ENCODE measurements at regions not wholly inside any gene's neighbourhood (a gene's known extent, or its start where the extent isn't known, plus 50 kb on each side); places are given as distances from the start of the nearest gene placed in this dataset.

- no peak for DNase-seq
- Histone ChIP-seq H3K36me3 (no peaks in the 10 kb centered on the region), H3K27me3 (no peaks in the 10 kb centered on the region), H3K4me1 (no peaks in the 10 kb centered on the region), H3K4me3 (replicated peaks in 1 of 3) (no peak overlapping the region), H3K27ac (no peak overlapping the region), H3K9me3 (no peaks in the 10 kb centered on the region)
- intact Hi-C loops (cut with DNase I) = no loop called here
- 87 to 92% methylated on average over 5 of the region's 5 CpGs for WGBS, 2 donors
- TF ChIP-seq POLR2A (IDR thresholded peaks at IDR 0.05) = no peak
- TF ChIP-seq CTCF (IDR thresholded peaks at IDR 0.05) = no peak
Measured at GRCh38 chr7:84612981-84613681, 418.5 kb upstream of the SEMA3A start.

GRCh38 chr7:84611391-84611790 is 416.8 kb upstream of the SEMA3A start:
- no peak for TF ChIP-seq POLR2A (IDR thresholded peaks at IDR 0.05)
- TF ChIP-seq CTCF (IDR thresholded peaks at IDR 0.05) = no peak
- 90 to 93% methylated on average over 2 of the region's 2 CpGs for WGBS, 2 donors

GRCh38 chr7:84610390-84610789 is 415.8 kb upstream of the SEMA3A start:
- no peak for TF ChIP-seq CTCF (IDR thresholded peaks at IDR 0.05)
- no peak for TF ChIP-seq POLR2A (IDR thresholded peaks at IDR 0.05)
- Histone ChIP-seq H3K36me3 (no peaks in the 10 kb centered on the region), H3K27ac (no peak overlapping the region), H3K9me3 (no peaks in the 10 kb centered on the region), H3K4me3 (replicated peaks in 1 of 3) (no peak overlapping the region), H3K4me1 (no peaks in the 10 kb centered on the region), H3K27me3 (no peaks in the 10 kb centered on the region)
- WGBS, 2 donors = 93 to 97% methylated on average over 4 of the region's 4 CpGs
- intact Hi-C loops (cut with DNase I) = no loop called here
- no peak for DNase-seq

More at GRCh38 chr7:84611391-84611790, 416.8 kb upstream of the SEMA3A start:
- intact Hi-C loops (cut with DNase I) = no loop called here
- H3K4me3 ChIP-seq (replicated peaks in 1 of 3) = no peak overlapping the region
- no peaks in the 10 kb centered on the region for H3K9me3 ChIP-seq
- H3K27me3 ChIP-seq = no peaks in the 10 kb centered on the region
- H3K4me1 ChIP-seq = no peaks in the 10 kb centered on the region
- no peak overlapping the region for H3K27ac ChIP-seq
- no peak for DNase-seq
- no peaks in the 10 kb centered on the region for H3K36me3 ChIP-seq

GRCh38 chr7:84605301-84605700 is 410.7 kb upstream of the SEMA3A start:
- H3K9me3 ChIP-seq = no peaks in the 10 kb centered on the region
- H3K27ac ChIP-seq = no peak overlapping the region
- no peak overlapping the region for H3K4me3 ChIP-seq (replicated peaks in 1 of 3)
- 91 to 93% methylated on average over 2 of the region's 2 CpGs for WGBS, 2 donors
- no peaks in the 10 kb centered on the region for H3K4me1 ChIP-seq
- TF ChIP-seq CTCF (IDR thresholded peaks at IDR 0.05) = no peak
- no peak for TF ChIP-seq POLR2A (IDR thresholded peaks at IDR 0.05)
- no peak for DNase-seq
- no peaks in the 10 kb centered on the region for H3K36me3 ChIP-seq
- no peaks in the 10 kb centered on the region for H3K27me3 ChIP-seq
- intact Hi-C loops (cut with DNase I) = no loop called here

GRCh38 chr7:84603545-84603944 is 409.0 kb upstream of the SEMA3A start:
- intact Hi-C loops (cut with DNase I) = no loop called here
- DNase-seq = no peak
- Histone ChIP-seq H3K27me3 (no peaks in the 10 kb centered on the region), H3K4me3 (replicated peaks in 1 of 3) (no peak overlapping the region), H3K9me3 (no peaks in the 10 kb centered on the region), H3K27ac (no peak overlapping the region), H3K4me1 (no peaks in the 10 kb centered on the region), H3K36me3 (no peaks in the 10 kb centered on the region)
- WGBS, 2 donors = 82 to 94% methylated on average over 5 of the region's 5 CpGs
- TF ChIP-seq CTCF (IDR thresholded peaks at IDR 0.05) (no peak), POLR2A (IDR thresholded peaks at IDR 0.05) (no peak)

All from thyroid gland (tissue), 4 donors.